GM21737 (cell line): ENCODE measurements at regions not wholly inside any gene's neighbourhood (a gene's known extent, or its start where the extent isn't known, plus 50 kb on each side); places are given as distances from the start of the nearest gene placed in this dataset.
"Not testable (repeated sequence)": the region's sequence is repeated elsewhere in the genome, so short reads cannot be mapped to it uniquely, and the experiment has no call there.

Source experiments
- ATAC-seq: cut with Tn5 transposase; IDR thresholded peaks from one replicate; pipeline ENCODE4 v1.9.1; 2021; ENCODE audit warnings: mild to moderate bottlenecking, moderate library complexity; ENCODE audit not compliant: unreplicated experiment

DNA sequence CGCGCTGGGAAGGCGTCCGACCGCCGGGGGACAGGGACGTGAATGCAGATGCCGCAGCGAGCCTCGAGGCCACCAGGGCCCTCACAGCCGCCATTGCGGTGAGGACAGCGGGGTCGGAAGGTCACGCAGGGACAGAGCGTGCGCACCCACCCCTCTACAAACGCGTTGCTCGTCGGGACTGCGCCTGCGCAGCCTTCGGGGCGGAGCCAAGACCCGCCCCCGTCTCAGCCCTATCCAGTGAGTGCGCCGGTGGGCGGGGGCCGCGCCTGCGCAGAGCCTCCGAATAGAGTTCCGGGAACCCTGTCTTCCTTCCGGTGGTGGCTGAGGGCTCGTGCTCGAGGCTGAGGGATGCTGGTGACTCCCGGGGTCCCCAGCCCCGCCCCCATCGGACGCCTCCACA lies 5393.1 kb upstream of the TPTE start:
- peak; percentile 85 for ATAC-seq

DNA sequence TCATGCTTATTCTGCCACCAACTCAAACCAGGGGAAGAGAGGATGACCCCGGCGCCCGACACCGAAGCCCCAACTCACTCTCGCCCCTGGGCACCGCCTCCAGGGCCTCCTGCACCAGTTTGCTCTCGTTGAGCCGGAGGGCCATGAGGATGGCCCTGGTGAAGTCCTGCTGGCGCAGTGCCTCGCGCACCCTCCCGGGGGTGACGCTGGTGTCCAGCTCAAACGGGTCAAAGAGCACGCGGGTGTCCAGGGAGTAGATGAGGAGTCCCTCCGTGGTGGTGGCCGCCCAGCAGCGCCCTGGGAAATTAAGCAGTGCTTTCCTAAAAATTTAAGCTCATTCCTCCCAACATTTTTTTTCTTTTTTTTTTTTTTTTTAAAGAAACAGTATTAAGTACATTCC lies 5387.6 kb upstream of the TPTE start:
- ATAC-seq, result not testable (repeated sequence)

- ATAC-seq, result not testable (repeated sequence)
These were observed 5385.0 kb upstream of the TPTE start for GRCh38 chr21:5136406-5136805.

DNA sequence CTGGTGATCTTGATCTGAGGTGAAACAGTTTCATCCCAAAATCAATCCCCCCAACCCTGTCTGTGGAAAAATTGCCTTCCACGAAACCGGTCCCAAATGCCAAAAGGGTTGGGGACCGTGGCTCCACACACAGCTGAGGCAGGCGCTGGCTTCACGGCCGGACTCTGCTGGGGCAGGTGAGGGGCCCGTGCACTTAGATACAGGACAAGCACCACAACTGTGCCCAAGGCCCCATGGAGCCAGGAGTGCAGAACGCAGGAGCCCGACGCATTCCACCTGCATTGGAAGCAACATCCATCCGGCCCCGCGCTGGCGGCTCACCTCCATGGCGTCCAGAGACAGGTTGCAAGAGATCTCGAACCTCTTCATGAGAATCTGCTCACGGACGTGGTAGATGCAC lies 5384.4 kb upstream of the TPTE start:
- not testable (repeated sequence) for ATAC-seq

DNA sequence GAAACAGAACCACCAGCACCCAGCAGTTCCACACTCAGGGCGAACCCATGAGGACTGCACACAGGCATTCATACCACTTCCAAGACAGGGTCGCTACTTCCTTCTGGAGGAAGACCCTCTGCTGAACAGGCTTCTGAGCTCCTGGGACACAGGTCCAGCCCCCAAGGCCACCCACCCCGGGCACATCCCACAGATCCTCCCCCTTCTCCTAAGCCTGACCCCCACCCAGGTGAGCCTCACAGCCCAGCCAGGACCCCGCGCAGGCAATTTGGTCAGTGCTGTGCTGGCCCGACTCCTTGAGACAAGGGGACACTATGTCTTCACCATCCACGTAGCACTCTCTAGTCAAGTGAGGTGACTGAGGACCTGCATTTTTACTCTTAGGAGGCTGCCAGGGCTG lies 5382.7 kb upstream of the TPTE start:
- not testable (repeated sequence) for ATAC-seq

DNA sequence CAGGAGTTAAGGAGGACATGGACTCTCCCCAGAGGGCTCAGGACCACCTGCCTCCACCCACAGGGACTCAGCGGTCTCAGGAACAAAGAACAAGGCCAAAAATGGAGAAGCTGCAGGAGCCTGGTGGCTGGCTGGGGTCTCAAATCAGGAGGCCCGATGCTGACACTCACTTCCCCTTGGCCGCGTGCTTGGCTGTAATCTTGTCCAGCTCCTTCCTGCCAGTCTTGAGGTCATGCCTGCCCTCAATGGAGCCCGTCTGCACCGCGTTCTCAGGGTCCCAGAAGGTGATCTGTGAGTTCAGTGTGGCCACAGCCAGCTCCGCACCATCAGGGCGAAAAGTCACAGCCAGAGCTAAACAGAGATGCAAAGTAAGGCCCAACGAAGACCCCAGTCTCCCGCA lies 5381.9 kb upstream of the TPTE start:
- not testable (repeated sequence) for ATAC-seq

- not testable (repeated sequence) for ATAC-seq
These were observed 5378.4 kb upstream of the TPTE start for GRCh38 chr21:5143011-5143410.

- not testable (repeated sequence) for ATAC-seq
These were observed 5376.7 kb upstream of the TPTE start for GRCh38 chr21:5144731-5145130.

DNA sequence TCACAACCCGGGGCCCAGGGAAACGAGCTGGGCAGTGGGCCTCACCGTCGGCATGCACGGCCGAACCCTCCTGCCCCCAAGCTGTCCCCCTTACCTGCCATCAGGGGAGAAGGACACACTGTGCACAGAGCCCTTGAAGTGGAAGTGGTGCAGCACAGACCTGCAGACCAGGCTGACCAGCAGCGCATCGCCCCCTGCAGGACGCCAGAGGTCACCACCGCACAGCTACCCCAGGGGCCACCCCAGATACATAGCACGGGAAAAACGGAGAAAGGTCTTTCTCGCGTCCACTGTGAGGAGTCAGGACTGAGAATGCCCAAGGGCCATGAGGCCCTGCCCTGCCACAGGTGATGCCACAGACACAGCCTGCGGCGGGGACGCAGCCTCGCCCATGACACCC lies 5373.7 kb upstream of the TPTE start:
- ATAC-seq, result not testable (repeated sequence)

DNA sequence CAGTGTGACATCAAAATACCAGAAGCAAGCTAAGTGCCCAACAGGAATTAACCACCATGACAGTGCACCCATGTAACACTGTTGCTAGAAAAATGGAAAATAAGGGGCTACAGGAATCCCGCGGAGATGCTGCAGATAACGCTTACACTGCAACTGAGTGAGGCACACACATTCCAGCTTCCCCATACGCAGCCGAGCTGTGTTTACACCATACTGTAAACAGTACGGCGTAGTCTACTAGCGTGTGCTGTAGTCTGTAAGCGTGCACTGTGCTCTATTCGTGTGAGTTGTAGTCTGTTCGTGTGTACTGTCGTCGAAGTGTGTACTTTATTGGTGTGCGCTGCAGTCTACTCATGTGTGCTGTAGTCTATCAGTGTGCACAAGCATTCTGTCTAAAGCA lies 5372.2 kb upstream of the TPTE start:
- ATAC-seq, result not testable (repeated sequence)

DNA sequence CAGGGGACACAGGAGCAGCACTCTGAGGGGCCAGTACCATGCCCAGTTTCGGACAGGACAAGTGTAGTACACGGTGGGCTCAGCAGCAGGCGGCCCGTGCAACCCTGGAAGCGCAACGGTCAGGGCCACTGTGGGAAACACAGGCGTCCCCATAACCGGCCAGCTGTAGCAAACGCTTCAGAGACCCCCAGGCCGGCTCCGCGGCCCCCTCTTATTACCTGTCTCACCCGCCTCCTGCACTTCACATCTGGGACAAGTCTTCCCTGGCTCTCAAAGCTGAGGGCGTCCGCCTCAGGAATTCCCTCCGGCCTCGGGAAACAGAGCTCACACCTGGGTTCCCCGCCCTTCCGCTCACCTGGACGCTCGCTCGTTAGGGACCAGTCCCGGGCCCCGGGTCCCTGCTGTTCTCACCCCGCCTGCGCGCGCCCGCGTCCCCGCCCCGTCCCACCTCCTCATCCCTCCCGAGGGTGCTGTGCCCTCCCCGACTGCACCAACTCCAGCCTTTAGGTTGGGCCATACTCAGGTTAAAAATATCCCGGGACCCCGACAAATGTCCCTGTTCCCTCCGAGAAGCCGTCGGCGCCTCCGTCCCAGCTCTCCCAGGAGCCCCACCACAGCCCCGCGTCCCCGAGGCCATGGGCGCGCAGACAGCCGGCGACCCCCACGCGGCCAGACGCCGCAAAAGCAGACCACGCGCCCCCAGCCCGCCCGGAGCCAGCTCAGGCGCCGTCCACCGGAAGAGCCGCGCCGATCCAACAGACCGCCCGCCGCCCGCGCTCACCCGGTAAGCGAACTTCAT lies 5367.3 kb upstream of the TPTE start:
- ATAC-seq, result not testable (repeated sequence)

GRCh38 chr21:5154641-5154982 lies 5366.8 kb upstream of the TPTE start:
- peak; percentile 98 for ATAC-seq

- ATAC-seq, result not testable (repeated sequence)
These were observed 5358.4 kb upstream of the TPTE start for GRCh38 chr21:5162693-5163574.

DNA sequence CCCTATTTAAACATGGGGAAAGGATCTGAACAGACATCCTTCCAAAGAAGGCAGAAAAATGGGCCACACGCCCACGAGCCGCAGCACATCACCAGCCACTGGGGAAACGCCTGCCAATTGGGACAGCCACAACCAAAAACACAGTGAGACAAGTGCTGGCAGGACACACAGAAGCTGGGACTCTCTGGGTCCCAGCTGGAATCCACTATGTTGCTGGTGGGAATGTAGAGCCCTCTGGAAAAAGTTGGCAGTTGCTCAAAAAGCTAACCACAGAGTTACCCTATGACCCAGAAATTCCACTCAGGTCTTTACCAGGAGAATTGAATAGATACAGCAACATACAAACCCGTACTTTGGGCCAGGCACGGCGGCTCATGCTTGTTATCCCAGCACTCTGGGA lies 5355.6 kb upstream of the TPTE start:
- ATAC-seq, result not testable (repeated sequence)
